Smooth muscle cell (in vitro differentiated cells): ENCODE measurements at regions not wholly inside any gene's neighbourhood (a gene's known extent, or its start where the extent isn't known, plus 50 kb on each side); places are given as distances from the start of the nearest gene placed in this dataset.
"Not testable (repeated sequence)": the region's sequence is repeated elsewhere in the genome, so short reads cannot be mapped to it uniquely, and the experiment has no call there.

Source experiments
- DNase-seq: peaks from one replicate; lab custom pipeline; 2025; ENCODE audit not compliant: unreplicated experiment; lab: John Stamatoyannopoulos, UW
- H2AFZ ChIP-seq: fragments of 200-600 bp; sonication (generic); 2 replicates; pipeline ENCODE4 v1.6.0; 2016; ENCODE audit warnings: antibody characterized with exemption, low read depth, mild to moderate bottlenecking
- H3F3A ChIP-seq: fragments of 200-600 bp; sonication (generic); 2 replicates; pipeline ENCODE4 v1.6.0; 2017; ENCODE audit warnings: antibody characterized with exemption, low read depth
- H3K27ac ChIP-seq: fragments of 200-600 bp; sonication (generic); 2 replicates; pipeline ENCODE4 v1.5.1; 2016; ENCODE audit warnings: low read depth, mild to moderate bottlenecking
- H3K27me3 ChIP-seq: fragments of 200-600 bp; sonication (generic); 2 replicates; pipeline ENCODE4 v1.6.1; 2016; ENCODE audit warnings: low read depth, mild to moderate bottlenecking
- H3K36me3 ChIP-seq: fragments of 200-600 bp; sonication (generic); 2 replicates; pipeline ENCODE4 v1.5.1; 2016; ENCODE audit warnings: low read depth
- H3K4me1 ChIP-seq: fragments of 200-600 bp; sonication (generic); 2 replicates; pipeline ENCODE4 v1.5.1; 2016; ENCODE audit warnings: low read depth
- H3K4me2 ChIP-seq: fragments of 200-600 bp; sonication (generic); 2 replicates; pipeline ENCODE4 v1.6.0; 2016; ENCODE audit warnings: mild to moderate bottlenecking
- H3K4me3 ChIP-seq: fragments of 200-600 bp; sonication (generic); 2 replicates; pipeline ENCODE4 v1.5.1; 2016; ENCODE audit warnings: mild to moderate bottlenecking
- H3K79me2 ChIP-seq: fragments of 200-600 bp; sonication (generic); 2 replicates; pipeline ENCODE4 v1.6.0; 2016; ENCODE audit warnings: low read depth, mild to moderate bottlenecking
- H3K9ac ChIP-seq: fragments of 200-600 bp; sonication (generic); 2 replicates; pipeline ENCODE4 v1.6.0; 2016; ENCODE audit warnings: low read depth
- H3K9me3 ChIP-seq: fragments of 200-600 bp; sonication (generic); replicated peaks from 2 replicates; pipeline ENCODE4 v1.5.1; 2016; ENCODE audit warnings: low read depth
- H4K20me1 ChIP-seq: fragments of 200-600 bp; sonication (generic); 2 replicates; pipeline ENCODE4 v1.6.0; 2016; ENCODE audit warnings: low read depth
- CTCF ChIP-seq: fragments of 200-600 bp; sonication (generic); IDR thresholded peaks from 2 replicates; pipeline ENCODE4 v1.5.1; 2017; ENCODE audit warnings: borderline replicate concordance, mild to moderate bottlenecking, antibody characterized with exemption; ENCODE audit not compliant: insufficient read depth, poor library complexity, severe bottlenecking
- WGBS: methylation state at CpG from one replicate; pipeline ENCODE4 v1.1.7; 2016; ENCODE audit warnings: low lambda C conversion rate; 5-methylcytosine and 5-hydroxymethylcytosine counted together

- H3K4me1 ChIP-seq: no peaks in the 10 kb centered on the region
- no peaks in the 10 kb centered on the region for H4K20me1 ChIP-seq
- DNase-seq: no peak
- H3K4me2 ChIP-seq: no peak overlapping the region
- H3K79me2 ChIP-seq: no peaks in the 10 kb centered on the region
- H3K27ac ChIP-seq: no peak overlapping the region
- 95% methylated on average over 1 of the region's 1 CpG for WGBS
- H2AFZ ChIP-seq: no peak overlapping the region
- H3K4me3 ChIP-seq: no peak overlapping the region
- no peaks in the 10 kb centered on the region for H3F3A ChIP-seq
- no peak for TF ChIP-seq CTCF
- no peaks in the 10 kb centered on the region for H3K27me3 ChIP-seq
- H3K36me3 ChIP-seq: no peaks in the 10 kb centered on the region
- no peak overlapping the region for H3K9ac ChIP-seq
- no peaks in the 10 kb centered on the region for H3K9me3 ChIP-seq
Measured at GRCh38 chr2:34153484-34153883, 554.4 kb upstream of the FAM98A start.

GRCh38 chr2:34147780-34148179 lies 548.7 kb upstream of the FAM98A start:
- Histone ChIP-seq H3K4me1 (no peaks in the 10 kb centered on the region), H2AFZ (no peak overlapping the region), H3K27ac (no peak overlapping the region), H3K4me3 (no peak overlapping the region), H4K20me1 (no peaks in the 10 kb centered on the region), H3K36me3 (no peaks in the 10 kb centered on the region), H3K9me3 (no peaks in the 10 kb centered on the region), H3K4me2 (no peak overlapping the region), H3K79me2 (no peaks in the 10 kb centered on the region), H3K27me3 (no peaks in the 10 kb centered on the region), H3F3A (no peaks in the 10 kb centered on the region), H3K9ac (no peak overlapping the region)
- WGBS: 87% methylated on average over 8 of the region's 8 CpGs
- no peak for TF ChIP-seq CTCF
- no peak for DNase-seq

- no peaks in the 10 kb centered on the region for H3K9me3 ChIP-seq
- H3K9ac ChIP-seq: no peak overlapping the region
- no peaks in the 10 kb centered on the region for H4K20me1 ChIP-seq
- no peak overlapping the region for H3K4me2 ChIP-seq
- H3K27me3 ChIP-seq: no peaks in the 10 kb centered on the region
- no peak overlapping the region for H3K27ac ChIP-seq
- H2AFZ ChIP-seq: no peak overlapping the region
- H3K4me1 ChIP-seq: no peaks in the 10 kb centered on the region
- H3K36me3 ChIP-seq: no peaks in the 10 kb centered on the region
- H3F3A ChIP-seq: no peaks in the 10 kb centered on the region
- DNase-seq: no peak
- H3K79me2 ChIP-seq: no peaks in the 10 kb centered on the region
- 70% methylated on average over 1 of the region's 1 CpG for WGBS
- H3K4me3 ChIP-seq: no peak overlapping the region
- TF ChIP-seq CTCF: no peak
Measured at GRCh38 chr2:34143149-34143548, 544.0 kb upstream of the FAM98A start.

GRCh38 chr2:34142531-34143008 lies 543.5 kb upstream of the FAM98A start:
- not testable (repeated sequence) for H3K79me2 ChIP-seq, H3K4me2 ChIP-seq, H2AFZ ChIP-seq, H3K9ac ChIP-seq, H3F3A ChIP-seq, DNase-seq, H4K20me1 ChIP-seq, H3K27ac ChIP-seq, H3K36me3 ChIP-seq, H3K27me3 ChIP-seq, H3K9me3 ChIP-seq, H3K4me1 ChIP-seq, H3K4me3 ChIP-seq
- WGBS: 95% methylated on average over 18 of the region's 18 CpGs

- not testable (repeated sequence) for H3K9ac ChIP-seq, H4K20me1 ChIP-seq, H3F3A ChIP-seq, DNase-seq, H3K4me3 ChIP-seq, H3K9me3 ChIP-seq, H3K27me3 ChIP-seq, H2AFZ ChIP-seq, H3K4me1 ChIP-seq, H3K27ac ChIP-seq, H3K36me3 ChIP-seq, H3K79me2 ChIP-seq, H3K4me2 ChIP-seq
- 93% methylated on average over 16 of the region's 24 CpGs for WGBS
Measured at GRCh38 chr2:34133065-34133464, 534.0 kb upstream of the FAM98A start.
